MM.1S (cell line): ENCODE measurements at regions not wholly inside any gene's neighbourhood (a gene's known extent, or its start where the extent isn't known, plus 50 kb on each side); places are given as distances from the start of the nearest gene placed in this dataset.

Experiments
- CTCF ChIP-seq: fragments of 300-600 bp; sonication (generic); IDR thresholded peaks from 2 replicates; pipeline ENCODE4 v1.5.1; 2016; ENCODE audit warnings: antibody characterized with exemption, low read length, mixed read lengths
- EZH2 ChIP-seq: fragments of 300-600 bp; sonication (generic); optimal IDR thresholded peaks from 2 replicates; pipeline ENCODE3; 2017; ENCODE audit warnings: low read depth, mild to moderate bottlenecking, antibody characterized with exemption, low read length, mixed read lengths
- EZH2phosphoT487 ChIP-seq: fragments of 300-600 bp; sonication (generic); IDR thresholded peaks from 2 replicates; pipeline ENCODE4 v1.6.1; 2018; ENCODE audit warnings: antibody characterized with exemption, low read length

GRCh38 chr12:30531731-30532678 lies 163.7 kb downstream of the IPO8 start:
- TF ChIP-seq EZH2 (no peak), CTCF (no peak), EZH2phosphoT487 (no peak)
